HepG2 (cell line): ENCODE measurements at regions not wholly inside any gene's neighbourhood (a gene's known extent, or its start where the extent isn't known, plus 50 kb on each side); places are given as distances from the start of the nearest gene placed in this dataset.

Source experiments
- ATAC-seq: fragments of 200-7000 bp; cut with Tn5 transposase; 3 replicates; pipeline ENCODE4 v1.9.1; 2020; ENCODE audit warnings: mild to moderate bottlenecking, moderate library complexity
- BruUV-seq: library from RNA; stranded (reverse); fragments of 400-500 nt; replicated peaks from 2 replicates; lab custom pipeline; 2021; lab: Mats Ljungman, UMichigan
- CTCF ChIA-PET: fragments of 300-600 bp; formaldehyde crosslinking; extraction: SDS; loops from one replicate; lab custom pipeline; 2021; ENCODE audit warnings: low total read pairs, inconsistent platforms, low intra/inter-chr PET ratio; lab: Yijun Ruan, JAX
- POLR2A ChIA-PET: fragments of 350-600 bp; sonication (Branson Sonifier 250); formaldehyde crosslinking; loops from one replicate; lab custom pipeline; 2020; ENCODE audit warnings: antibody characterized with exemption, inconsistent platforms; lab: Yijun Ruan, JAX
- DNase-seq: peaks from one replicate; pipeline ENCODE4 v3.0.0-alpha.2; 2015; ENCODE audit warnings: low spot score
- FAIRE-seq: peaks from 3 replicates; lab custom pipeline; 2011; peaks lifted over from hg19 to GRCh38; lab: Jason Lieb, UNC
- H2AFZ ChIP-seq: one replicate; pipeline ENCODE4 v1.6.1; 2011; ENCODE audit warnings: low read length, inconsistent platforms
- H3K27ac ChIP-seq: fragments of 300-600 bp; 3 replicates; pipeline ENCODE4 v1.8.0; 2011; ENCODE audit warnings: mixed run types, mild to moderate bottlenecking, mixed read lengths, low read length, inconsistent platforms; ENCODE audit not compliant: insufficient read depth; ENCODE audit errors: extremely low read length
- H3K27me3 ChIP-seq, 2 experiments: fragments of 200-600 bp in 1 of 2; 2 replicates in 1 of 2; 3 replicates in 1 of 2; pipeline versions ENCODE4 v1.6.0 to v1.8.0; 2011; ENCODE audit warnings: low read length in 2 of 2, mild to moderate bottlenecking in 2 of 2, moderate library complexity in 2 of 2, inconsistent platforms in 1 of 2; ENCODE audit not compliant: insufficient read depth in 2 of 2, control insufficient read depth in 1 of 2
- H3K36me3 ChIP-seq, 2 experiments: fragments of 200-600 bp in 1 of 2; replicated peaks in 1 of 2; 2 replicates in 1 of 2; 3 replicates in 1 of 2; pipeline versions ENCODE4 v1.5.1 to v1.8.0; 2011; ENCODE audit warnings: low read length in 2 of 2, inconsistent platforms in 1 of 2; ENCODE audit not compliant: insufficient read depth in 2 of 2, control insufficient read depth in 1 of 2
- H3K4me1 ChIP-seq: 2 replicates; pipeline ENCODE4 v1.5.1; 2012; ENCODE audit warnings: low read length, inconsistent platforms; ENCODE audit not compliant: insufficient read depth
- H3K4me2 ChIP-seq: 2 replicates; pipeline ENCODE4 v1.6.0; 2011; ENCODE audit warnings: low read depth, low read length, inconsistent platforms
- H3K4me3 ChIP-seq, 3 experiments: fragments of 200-600 bp in 1 of 3; sonication (generic), shearing (Covaris generic) in 1 of 3; replicated peaks in 1 of 3; 2 replicates each; pipeline ENCODE4 v1.5.1; 2011 to 2016; ENCODE audit warnings: low read length in 3 of 3, inconsistent platforms in 2 of 3, low read depth in 2 of 3, mild to moderate bottlenecking in 2 of 3, control low read depth in 1 of 3, mixed read lengths in 1 of 3; ENCODE audit not compliant: insufficient read depth in 1 of 3
- H3K79me2 ChIP-seq: one replicate; pipeline ENCODE4 v1.6.1; 2011; ENCODE audit warnings: low read length, inconsistent platforms; ENCODE audit not compliant: insufficient read depth
- H3K9ac ChIP-seq: 2 replicates; pipeline ENCODE4 v1.6.0; 2011; ENCODE audit warnings: mild to moderate bottlenecking, low read depth, low read length, inconsistent platforms; ENCODE audit not compliant: insufficient read depth
- H3K9me3 ChIP-seq: 2 replicates; pipeline ENCODE4 v1.5.1; 2012; ENCODE audit warnings: mild to moderate bottlenecking, low read length
- H4K20me1 ChIP-seq: 2 replicates; pipeline ENCODE4 v1.6.0; 2011; ENCODE audit warnings: inconsistent platforms, mild to moderate bottlenecking, low read length, moderate library complexity; ENCODE audit not compliant: insufficient read depth
- CENPBD1 ChIP-seq: sonication (generic); formaldehyde crosslinking; IDR thresholded peaks from 2 replicates; pipeline ENCODE4 v1.8.0; 2022; ENCODE audit warnings: missing genetic modification reagents, low read depth, mild to moderate bottlenecking, borderline replicate concordance
- MBNL3 ChIP-seq: fragments of 250-450 bp; sonication (Bioruptor Pico); conservative IDR thresholded peaks from 2 replicates; pipeline ENCODE4 v1.8.0; 2022; ENCODE audit warnings: mild to moderate bottlenecking, inconsistent platforms
- MLXIP ChIP-seq: sonication (generic); formaldehyde crosslinking; IDR thresholded peaks from 2 replicates; pipeline ENCODE4 v1.9.0; 2021; ENCODE audit warnings: missing genetic modification reagents, borderline replicate concordance
- NCOA2 ChIP-seq: sonication (generic); formaldehyde crosslinking; IDR thresholded peaks from 2 replicates; pipeline ENCODE4 v1.8.0; 2022; ENCODE audit warnings: inconsistent platforms
- RNF219 ChIP-seq: sonication (generic); formaldehyde crosslinking; IDR thresholded peaks from 2 replicates; pipeline ENCODE4 v1.5.0; 2020; ENCODE audit warnings: mild to moderate bottlenecking, missing genetic modification reagents
- YEATS2 ChIP-seq: sonication (generic); formaldehyde crosslinking; IDR thresholded peaks from 2 replicates; pipeline ENCODE4 v1.4.0; 2020; ENCODE audit warnings: missing genetic modification reagents, borderline replicate concordance
- ZBTB43 ChIP-seq: sonication (generic); formaldehyde crosslinking; conservative IDR thresholded peaks from 2 replicates; pipeline ENCODE4 v1.4.0; 2020; ENCODE audit warnings: missing genetic modification reagents
- ZFP36L1 ChIP-seq: sonication (generic); formaldehyde crosslinking; IDR thresholded peaks from 2 replicates; pipeline ENCODE4 v1.8.0; 2022; ENCODE audit warnings: mild to moderate bottlenecking, missing genetic modification reagents, moderate library complexity
- ZFYVE20 ChIP-seq: sonication (generic); formaldehyde crosslinking; IDR thresholded peaks from 2 replicates; pipeline ENCODE4 v1.8.0; 2023; ENCODE audit warnings: low read depth, mild to moderate bottlenecking, moderate library complexity, missing genetic modification reagents, borderline replicate concordance
- ZNF232 ChIP-seq: sonication (generic); formaldehyde crosslinking; IDR thresholded peaks from 2 replicates; pipeline ENCODE4 v1.4.0; 2020; ENCODE audit warnings: missing genetic modification reagents, borderline replicate concordance
- ZNF253 ChIP-seq: sonication (generic); formaldehyde crosslinking; IDR thresholded peaks from 2 replicates; pipeline ENCODE4 v1.8.0; 2022; ENCODE audit warnings: mild to moderate bottlenecking, missing genetic modification reagents, borderline replicate concordance
- in situ Hi-C: cut with HindIII; loops from 2 replicates; pipeline ENCODE4 v1.10.0; 2017; ENCODE audit warnings: low pct_unique_long_range_greater_than_20kb; ENCODE audit not compliant: extremely low pct_ligation_motif_present
- intact Hi-C: fragments of 100-400 bp; cut with micrococcal nuclease; formaldehyde crosslinking; loops from one replicate; pipeline ENCODE4 v1.10.0; 2022; ENCODE audit not compliant: unreplicated experiment
- TF ChIP-seq, protein P1 (sequence below): sonication (generic); formaldehyde crosslinking; IDR thresholded peaks from 2 replicates; pipeline ENCODE4 v1.5.1; 2020; ENCODE audit warnings: mild to moderate bottlenecking, missing genetic modification reagents
- TF ChIP-seq, protein P2 (sequence below): sonication (generic); formaldehyde crosslinking; IDR thresholded peaks from 2 replicates; pipeline ENCODE4 v1.8.0; 2022; ENCODE audit warnings: mild to moderate bottlenecking, missing genetic modification reagents, borderline replicate concordance

GRCh38 chr18:66874375-66874774 is 270.5 kb upstream of the CDH19 start:
- no peaks in the 10 kb centered on the region for H3K27me3 ChIP-seq
- POLR2A ChIA-PET = interaction anchor here (0.7 kb wide), 1 partner anchor 13 kb away, joined by 3 read pairs; no protein-coding TSS in a partner anchor
- DNase-seq = peak; percentile 5
- ATAC-seq = peak; percentile 89
- BruUV-seq = no TSS peak
- FAIRE-seq = no peak
- TF ChIP-seq, protein P1, sequence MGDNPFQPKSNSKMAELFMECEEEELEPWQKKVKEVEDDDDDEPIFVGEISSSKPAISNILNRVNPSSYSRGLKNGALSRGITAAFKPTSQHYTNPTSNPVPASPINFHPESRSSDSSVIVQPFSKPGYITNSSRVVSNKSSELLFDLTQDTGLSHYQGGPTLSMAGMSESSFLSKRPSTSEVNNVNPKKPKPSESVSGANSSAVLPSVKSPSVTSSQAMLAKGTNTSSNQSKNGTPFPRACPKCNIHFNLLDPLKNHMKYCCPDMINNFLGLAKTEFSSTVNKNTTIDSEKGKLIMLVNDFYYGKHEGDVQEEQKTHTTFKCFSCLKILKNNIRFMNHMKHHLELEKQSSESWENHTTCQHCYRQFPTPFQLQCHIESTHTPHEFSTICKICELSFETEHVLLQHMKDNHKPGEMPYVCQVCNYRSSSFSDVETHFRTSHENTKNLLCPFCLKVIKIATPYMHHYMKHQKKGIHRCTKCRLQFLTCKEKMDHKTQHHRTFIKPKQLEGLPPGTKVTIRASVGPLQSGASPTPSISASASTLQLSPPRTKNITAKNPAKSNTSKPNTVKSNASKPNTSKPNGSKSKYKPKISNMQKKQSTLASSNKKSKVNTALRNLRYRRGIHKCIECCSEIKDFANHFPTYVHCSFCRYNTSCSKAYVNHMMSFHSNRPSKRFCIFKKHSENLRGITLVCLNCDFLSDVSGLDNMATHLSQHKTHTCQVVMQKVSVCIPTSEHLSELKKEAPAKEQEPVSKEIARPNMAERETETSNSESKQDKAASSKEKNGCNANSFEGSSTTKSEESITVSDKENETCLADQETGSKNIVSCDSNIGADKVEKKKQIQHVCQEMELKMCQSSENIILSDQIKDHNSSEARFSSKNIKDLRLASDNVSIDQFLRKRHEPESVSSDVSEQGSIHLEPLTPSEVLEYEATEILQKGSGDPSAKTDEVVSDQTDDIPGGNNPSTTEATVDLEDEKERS (CRISPR knock-in tag) = no peak
- TF ChIP-seq MBNL3 (CRISPR knock-in tag) (no peak), NCOA2 (CRISPR knock-in tag) (no peak), CENPBD1 (CRISPR knock-in tag) (no peak), ZFP36L1 (CRISPR knock-in tag) (no peak), ZNF232 (CRISPR knock-in tag) (no peak), ZNF253 (CRISPR knock-in tag) (no peak), ZFYVE20 (CRISPR knock-in tag) (no peak), MLXIP (CRISPR knock-in tag) (no peak), YEATS2 (CRISPR knock-in tag) (no peak), ZBTB43 (CRISPR knock-in tag) (no peak), RNF219 (CRISPR knock-in tag) (no peak)
- TF ChIP-seq, protein P2, sequence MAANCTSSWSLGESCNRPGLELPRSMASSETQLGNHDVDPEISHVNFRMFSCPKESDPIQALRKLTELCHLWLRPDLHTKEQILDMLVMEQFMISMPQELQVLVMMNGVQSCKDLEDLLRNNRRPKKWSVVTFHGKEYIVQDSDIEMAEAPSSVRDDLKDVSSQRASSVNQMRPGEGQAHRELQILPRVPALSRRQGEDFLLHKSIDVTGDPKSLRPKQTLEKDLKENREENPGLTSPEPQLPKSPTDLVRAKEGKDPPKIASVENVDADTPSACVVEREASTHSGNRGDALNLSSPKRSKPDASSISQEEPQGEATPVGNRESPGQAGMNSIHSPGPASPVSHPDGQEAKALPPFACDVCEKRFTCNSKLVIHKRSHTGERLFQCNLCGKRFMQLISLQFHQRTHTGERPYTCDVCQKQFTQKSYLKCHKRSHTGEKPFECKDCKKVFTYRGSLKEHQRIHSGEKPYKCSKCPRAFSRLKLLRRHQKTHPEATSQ = no peak
- TF ChIP-seq, all 625 proteins: peak for 0
- intact Hi-C loops (no loop called here), in situ Hi-C loops (no loop called here)
- CTCF ChIA-PET = no interaction called here
- no peak overlapping the region for H3K4me3 ChIP-seq
- no peaks in the 10 kb centered on the region for H4K20me1 ChIP-seq
- H3K27ac ChIP-seq = no peak overlapping the region
- H3K4me2 ChIP-seq = no peak overlapping the region; the same call in 1 of the 2 replicates
- no peak overlapping the region for H2AFZ ChIP-seq
- H3K36me3 ChIP-seq = no peaks in the 10 kb centered on the region
- peaks cover 16% of the 10 kb centered on the region for H3K4me1 ChIP-seq
- no peaks in the 10 kb centered on the region for H3K9me3 ChIP-seq
- H3K9ac ChIP-seq = no peak overlapping the region
- no peaks in the 10 kb centered on the region for H3K79me2 ChIP-seq
